Osteoblast (primary cell): ENCODE measurements at regions not wholly inside any gene's neighbourhood (a gene's known extent, or its start where the extent isn't known, plus 50 kb on each side); places are given as distances from the start of the nearest gene placed in this dataset.

Experiments used
- DNase-seq: peaks from one replicate; pipeline ENCODE4 v3.0.0; 2011; ENCODE audit warnings: low spot score, mixed read lengths; ENCODE audit not compliant: insufficient read length; ENCODE audit errors: missing footprints
- H2AFZ ChIP-seq: 2 replicates; pipeline ENCODE4 v1.6.0; 2011; ENCODE audit warnings: mild to moderate bottlenecking, low read length
- H3K27ac ChIP-seq: 2 replicates; pipeline ENCODE4 v1.5.1; 2011; ENCODE audit warnings: mild to moderate bottlenecking, low read depth, low read length, moderate library complexity
- H3K27me3 ChIP-seq: 2 replicates; pipeline ENCODE4 v1.6.0; 2012; ENCODE audit warnings: mild to moderate bottlenecking, control low read depth, inconsistent platforms, low read length, moderate library complexity; ENCODE audit not compliant: insufficient read depth
- H3K36me3 ChIP-seq: 2 replicates; pipeline ENCODE4 v1.5.1; 2011; ENCODE audit warnings: mild to moderate bottlenecking, low read length, control low read depth, moderate library complexity; ENCODE audit not compliant: insufficient read depth
- H3K4me1 ChIP-seq: 2 replicates; pipeline ENCODE4 v1.5.1; 2011; ENCODE audit warnings: mild to moderate bottlenecking, low read length, control low read depth, moderate library complexity; ENCODE audit not compliant: insufficient read depth
- H3K4me2 ChIP-seq: 2 replicates; pipeline ENCODE4 v1.6.0; 2011; ENCODE audit warnings: mild to moderate bottlenecking, low read length; ENCODE audit not compliant: insufficient read depth
- H3K4me3 ChIP-seq: fragments of 200-600 bp; sonication (generic); 3 replicates; pipeline ENCODE4 v1.5.1; 2012; ENCODE audit warnings: mild to moderate bottlenecking, low read length, inconsistent platforms; ENCODE audit not compliant: insufficient read depth
- H3K79me2 ChIP-seq: 2 replicates; pipeline ENCODE4 v1.6.0; 2012; ENCODE audit warnings: mild to moderate bottlenecking, low read length, control low read depth, inconsistent platforms; ENCODE audit not compliant: insufficient read depth
- H3K9me3 ChIP-seq: 2 replicates; pipeline ENCODE4 v1.5.1; 2011; ENCODE audit warnings: low read depth, low read length, control low read depth
- H4K20me1 ChIP-seq: 2 replicates; pipeline ENCODE4 v1.6.0; 2012; ENCODE audit warnings: mild to moderate bottlenecking, low read length, control low read depth; ENCODE audit not compliant: insufficient read depth
- TF ChIP-seq, protein P1 (sequence below): IDR thresholded peaks from 2 replicates; pipeline ENCODE4 v1.5.1; 2011; ENCODE audit warnings: mild to moderate bottlenecking, low read depth, low read length, moderate library complexity; ENCODE audit errors: extremely low read depth

DNA sequence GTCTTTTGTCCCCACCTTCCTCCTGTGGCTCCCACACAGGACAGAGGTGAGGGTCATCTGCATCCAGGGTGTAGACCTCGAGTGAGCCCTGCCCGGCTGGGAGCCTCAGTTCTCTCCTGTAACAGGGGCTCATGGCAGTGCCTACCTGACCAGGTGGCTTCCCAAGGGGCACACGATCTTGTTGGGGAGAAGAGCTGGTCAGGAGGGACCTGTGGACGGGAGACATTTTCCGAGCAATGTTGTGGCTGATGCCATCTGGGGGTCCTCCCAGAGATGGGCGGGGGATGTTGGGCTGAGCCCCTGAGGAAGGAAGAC, 51.9 kb downstream of the CEBPB start:
- Histone ChIP-seq H3K4me1 (peaks cover 9% of the 10 kb centered on the region), H3K4me2 (no peak overlapping the region), H2AFZ (no peak overlapping the region), H3K4me3 (no peak overlapping the region), H3K36me3 (no peaks in the 10 kb centered on the region), H3K79me2 (no peaks in the 10 kb centered on the region), H3K27ac (no peak overlapping the region), H3K9me3 (no peaks in the 10 kb centered on the region), H4K20me1 (no peaks in the 10 kb centered on the region), H3K27me3 (no peaks in the 10 kb centered on the region)
- DNase-seq, result peak; percentile 30
- TF ChIP-seq, protein P1, sequence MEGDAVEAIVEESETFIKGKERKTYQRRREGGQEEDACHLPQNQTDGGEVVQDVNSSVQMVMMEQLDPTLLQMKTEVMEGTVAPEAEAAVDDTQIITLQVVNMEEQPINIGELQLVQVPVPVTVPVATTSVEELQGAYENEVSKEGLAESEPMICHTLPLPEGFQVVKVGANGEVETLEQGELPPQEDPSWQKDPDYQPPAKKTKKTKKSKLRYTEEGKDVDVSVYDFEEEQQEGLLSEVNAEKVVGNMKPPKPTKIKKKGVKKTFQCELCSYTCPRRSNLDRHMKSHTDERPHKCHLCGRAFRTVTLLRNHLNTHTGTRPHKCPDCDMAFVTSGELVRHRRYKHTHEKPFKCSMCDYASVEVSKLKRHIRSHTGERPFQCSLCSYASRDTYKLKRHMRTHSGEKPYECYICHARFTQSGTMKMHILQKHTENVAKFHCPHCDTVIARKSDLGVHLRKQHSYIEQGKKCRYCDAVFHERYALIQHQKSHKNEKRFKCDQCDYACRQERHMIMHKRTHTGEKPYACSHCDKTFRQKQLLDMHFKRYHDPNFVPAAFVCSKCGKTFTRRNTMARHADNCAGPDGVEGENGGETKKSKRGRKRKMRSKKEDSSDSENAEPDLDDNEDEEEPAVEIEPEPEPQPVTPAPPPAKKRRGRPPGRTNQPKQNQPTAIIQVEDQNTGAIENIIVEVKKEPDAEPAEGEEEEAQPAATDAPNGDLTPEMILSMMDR, result no peak

GRCh38 chr20:50242863-50243609, 52.4 kb downstream of the CEBPB start:
- no peak overlapping the region for H3K4me3 ChIP-seq
- no peak overlapping the region for H3K4me2 ChIP-seq
- no peaks in the 10 kb centered on the region for H3K79me2 ChIP-seq
- peak; percentile 80 for DNase-seq
- no peaks in the 10 kb centered on the region for H4K20me1 ChIP-seq
- H3K9me3 ChIP-seq, result no peaks in the 10 kb centered on the region
- no peaks in the 10 kb centered on the region for H3K27me3 ChIP-seq
- H3K27ac ChIP-seq, result no peak overlapping the region
- peak overlapping the region; percentile 53 for H2AFZ ChIP-seq
- H3K36me3 ChIP-seq, result no peaks in the 10 kb centered on the region
- TF ChIP-seq, protein P1, result no peak
- peaks cover 14% of the 10 kb centered on the region for H3K4me1 ChIP-seq

DNA sequence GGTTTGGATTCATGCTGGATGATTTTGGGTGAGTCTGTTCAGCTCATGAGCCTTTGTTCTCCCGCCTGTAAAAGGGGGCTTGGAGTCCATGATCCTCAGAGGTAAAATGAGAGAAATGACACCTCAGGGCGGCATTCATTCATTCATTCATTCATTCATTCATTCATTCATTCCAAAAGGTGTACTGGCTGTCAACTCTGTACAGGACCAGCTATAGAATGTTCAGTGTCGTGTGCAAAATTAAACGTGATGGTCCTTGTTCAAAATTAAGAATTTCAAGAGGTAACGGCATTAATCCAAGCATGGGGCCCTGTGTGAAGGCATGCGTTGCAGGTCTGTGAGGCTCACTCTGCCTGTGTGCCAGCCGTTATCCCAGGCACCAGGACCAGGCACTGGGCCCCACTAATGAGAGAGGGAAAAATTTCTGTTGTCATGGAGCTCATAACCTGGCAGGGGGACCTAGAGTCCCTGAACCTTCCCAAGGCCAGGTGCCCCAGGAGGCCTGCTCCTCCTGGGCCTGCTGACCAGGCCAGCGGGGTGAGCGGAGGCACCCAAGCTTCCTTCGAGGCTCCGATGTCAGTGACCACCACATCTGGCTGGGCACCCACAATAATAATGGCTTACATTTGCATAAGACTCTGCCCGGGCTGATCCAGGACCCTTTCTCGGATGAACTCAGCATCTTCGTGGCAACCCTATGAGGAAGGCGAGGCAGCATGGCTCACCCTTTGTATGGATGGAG, 53.2 kb downstream of the CEBPB start:
- H3K4me1 ChIP-seq, result peaks cover 21% of the 10 kb centered on the region
- H3K36me3 ChIP-seq, result no peaks in the 10 kb centered on the region
- H3K27ac ChIP-seq, result no peak overlapping the region
- peak; percentile 26 for DNase-seq
- H3K27me3 ChIP-seq, result no peaks in the 10 kb centered on the region
- TF ChIP-seq, protein P1, result no peak
- no peaks in the 10 kb centered on the region for H3K9me3 ChIP-seq
- no peaks in the 10 kb centered on the region for H3K79me2 ChIP-seq
- no peak overlapping the region for H3K4me3 ChIP-seq
- H3K4me2 ChIP-seq, result no peak overlapping the region
- no peak overlapping the region for H2AFZ ChIP-seq
- H4K20me1 ChIP-seq, result no peaks in the 10 kb centered on the region
